IgD-negative memory B cell (primary cell): ENCODE measurements at regions not wholly inside any gene's neighbourhood (a gene's known extent, or its start where the extent isn't known, plus 50 kb on each side); places are given as distances from the start of the nearest gene placed in this dataset.
A peak's percentile ranks its signal among the peaks of the same experiment; 100 is the strongest.

Experiments
- H3K27ac Mint-ChIP-seq, 3 donors: one replicate each; pipeline ENCODE4 v1.8.0; 2020 to 2022; ENCODE audit warnings: mild to moderate bottlenecking in 3 of 3, mixed read lengths in 3 of 3, moderate library complexity in 1 of 3
- H3K27me3 Mint-ChIP-seq: one replicate; pipeline ENCODE4 v1.8.0; 2021; ENCODE audit warnings: mixed read lengths
- H3K36me3 Mint-ChIP-seq: one replicate; pipeline ENCODE4 v1.8.0; 2020; ENCODE audit warnings: mild to moderate bottlenecking, mixed read lengths
- H3K4me1 Mint-ChIP-seq, 3 donors: one replicate each; pipeline ENCODE4 v1.8.0; 2020 to 2022; ENCODE audit warnings: mixed read lengths in 3 of 3, mild to moderate bottlenecking in 1 of 3
- H3K4me3 Mint-ChIP-seq, 4 donors: one replicate each; pipeline ENCODE4 v1.8.0; 2020 to 2022; ENCODE audit warnings: mild to moderate bottlenecking in 4 of 4, mixed read lengths in 4 of 4, moderate library complexity in 3 of 4
- H3K9me3 Mint-ChIP-seq, 3 donors: one replicate each; pipeline ENCODE4 v1.8.0; 2020 to 2021; ENCODE audit warnings: mixed read lengths in 3 of 3, mild to moderate bottlenecking in 1 of 3

GRCh38 chr10:83190614-83191013 lies 948.7 kb upstream of the GHITM start:
- H3K4me1 Mint-ChIP-seq, result no peaks in the 10 kb centered on the region
- peak overlapping the region in 1 of 4 donors; percentile 39 for H3K4me3 Mint-ChIP-seq
- H3K27ac Mint-ChIP-seq, result no peak overlapping the region
- H3K9me3 Mint-ChIP-seq, result peaks cover 0 to 9% (median 0%) of the 10 kb centered on the region in 3 donors
- no peaks in the 10 kb centered on the region for H3K36me3 Mint-ChIP-seq
- H3K27me3 Mint-ChIP-seq, result no peaks in the 10 kb centered on the region

- Mint-ChIP-seq H3K9me3 (peaks cover 0 to 6% (median 6%) of the 10 kb centered on the region in 3 donors), H3K36me3 (no peaks in the 10 kb centered on the region), H3K27me3 (no peaks in the 10 kb centered on the region), H3K4me3 (no peak overlapping the region), H3K4me1 (no peaks in the 10 kb centered on the region), H3K27ac (no peak overlapping the region)
These were observed 946.3 kb upstream of the GHITM start for GRCh38 chr10:83193026-83193425.

DNA sequence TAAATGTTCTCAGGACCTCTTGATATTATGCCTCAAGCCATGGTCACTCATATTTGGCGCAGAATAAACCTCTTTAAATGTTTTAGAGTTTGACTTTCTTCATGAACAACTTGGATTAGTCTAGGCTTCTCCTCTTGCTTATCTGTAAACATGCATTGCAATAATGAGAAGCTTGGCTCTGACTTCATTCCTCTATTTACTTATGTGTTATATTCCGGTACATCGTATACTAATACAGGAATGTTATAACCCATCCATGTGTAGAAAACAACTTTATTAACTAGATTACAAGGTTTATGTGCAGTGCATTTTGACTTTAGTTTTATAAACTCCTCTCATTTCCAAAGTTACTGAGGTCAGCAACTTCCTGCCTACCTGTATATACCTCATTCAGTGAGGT lies 944.3 kb upstream of the GHITM start:
- Mint-ChIP-seq H3K9me3 (peaks cover 2 to 6% (median 6%) of the 10 kb centered on the region in 3 donors), H3K27ac (no peak overlapping the region), H3K4me1 (no peaks in the 10 kb centered on the region), H3K4me3 (no peak overlapping the region), H3K27me3 (no peaks in the 10 kb centered on the region), H3K36me3 (no peaks in the 10 kb centered on the region)

DNA sequence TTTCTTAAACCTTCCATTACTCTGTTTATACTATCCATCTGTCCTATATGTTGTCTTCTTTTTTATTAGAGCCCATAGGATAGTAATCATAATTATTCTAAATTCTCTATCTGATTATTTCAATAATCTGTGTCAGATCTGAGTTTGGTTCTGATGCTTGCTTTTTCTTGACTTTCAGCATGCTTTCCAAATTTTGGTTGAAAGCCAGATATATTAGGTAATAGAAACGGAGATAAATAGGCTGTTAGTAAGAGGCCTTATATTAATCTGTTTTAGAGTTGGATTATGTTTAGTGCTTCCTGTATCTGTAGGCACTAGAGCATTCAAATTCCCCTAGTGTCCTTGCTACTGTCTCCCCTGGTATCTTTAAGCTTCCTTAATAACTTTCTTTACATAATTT lies 939.9 kb upstream of the GHITM start:
- H3K4me3 Mint-ChIP-seq, result no peak overlapping the region
- H3K27ac Mint-ChIP-seq, result no peak overlapping the region
- peaks cover 2 to 18% (median 3%) of the 10 kb centered on the region in 3 donors for H3K9me3 Mint-ChIP-seq
- H3K27me3 Mint-ChIP-seq, result no peaks in the 10 kb centered on the region
- H3K4me1 Mint-ChIP-seq, result no peaks in the 10 kb centered on the region
- no peaks in the 10 kb centered on the region for H3K36me3 Mint-ChIP-seq

- no peak overlapping the region for H3K27ac Mint-ChIP-seq
- peaks cover 0 to 13% (median 3%) of the 10 kb centered on the region in 3 donors for H3K9me3 Mint-ChIP-seq
- H3K27me3 Mint-ChIP-seq, result no peaks in the 10 kb centered on the region
These were observed 933.4 kb upstream of the GHITM start for GRCh38 chr10:83205861-83206260.

DNA sequence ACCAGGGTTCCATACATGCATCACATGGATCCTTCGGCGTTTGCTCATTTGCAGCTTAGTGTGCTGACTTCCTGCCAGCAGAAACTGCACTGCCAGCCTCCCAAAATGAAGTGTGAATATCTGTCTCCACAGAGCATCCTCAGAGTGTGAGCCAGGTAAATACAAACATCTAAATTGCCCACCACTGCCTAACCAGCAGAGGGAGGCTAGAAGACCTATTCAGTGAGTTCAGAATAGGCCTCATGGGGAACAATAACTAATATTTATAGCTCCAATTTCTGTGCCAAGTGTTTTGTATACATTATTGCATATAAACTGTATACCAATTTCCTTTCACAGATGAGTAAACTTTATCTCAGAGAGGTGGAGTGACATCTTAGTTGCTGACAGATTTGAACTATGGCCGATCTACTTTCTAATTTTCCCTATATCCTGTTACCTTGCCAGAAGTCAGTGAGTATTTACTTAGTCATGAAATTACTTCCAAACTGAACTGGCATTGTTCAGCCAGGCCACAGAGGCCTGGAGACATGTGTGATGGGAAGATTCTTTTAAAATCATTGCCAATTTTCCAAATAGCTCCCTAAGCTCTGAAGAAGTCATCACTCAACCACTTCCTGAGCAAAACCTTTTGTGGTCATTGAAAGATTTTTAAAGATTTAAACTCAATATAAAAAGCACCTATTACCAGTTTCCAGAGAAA lies 926.5 kb upstream of the GHITM start:
- Mint-ChIP-seq H3K36me3 (no peaks in the 10 kb centered on the region), H3K27me3 (no peaks in the 10 kb centered on the region), H3K4me1 (no peaks in the 10 kb centered on the region), H3K4me3 (no peak overlapping the region), H3K27ac (no peak overlapping the region), H3K9me3 (peaks cover 0 to 4% (median 0%) of the 10 kb centered on the region in 3 donors)

More at GRCh38 chr10:83205861-83206260, 933.4 kb upstream of the GHITM start:
- Mint-ChIP-seq H3K4me3 (no peak overlapping the region), H3K36me3 (no peaks in the 10 kb centered on the region), H3K4me1 (no peaks in the 10 kb centered on the region)

DNA sequence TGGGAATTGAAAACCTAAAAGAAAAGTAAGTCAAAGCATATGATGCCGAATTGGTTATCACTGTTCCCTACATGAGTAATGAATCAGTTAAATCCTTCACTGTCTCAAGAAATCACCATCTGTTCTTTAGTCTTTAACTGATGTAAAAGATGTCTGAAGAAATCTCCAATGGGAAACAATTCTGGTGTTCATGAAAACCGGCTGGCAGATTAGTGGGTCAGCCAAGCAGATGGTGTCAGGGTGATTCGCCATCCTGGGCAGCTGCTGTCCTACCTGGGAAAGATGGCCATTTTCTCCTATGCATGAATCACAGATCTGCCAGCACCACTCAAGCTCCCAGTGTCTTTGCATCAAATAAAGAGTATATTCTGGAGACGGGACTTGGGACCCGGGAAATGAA lies 925.2 kb upstream of the GHITM start:
- Mint-ChIP-seq H3K27me3 (no peaks in the 10 kb centered on the region), H3K9me3 (peaks cover 0 to 4% (median 2%) of the 10 kb centered on the region in 3 donors), H3K4me1 (no peaks in the 10 kb centered on the region), H3K27ac (peak overlapping the region in 1 of 3 donors; percentile 69), H3K4me3 (no peak overlapping the region), H3K36me3 (no peaks in the 10 kb centered on the region)

DNA sequence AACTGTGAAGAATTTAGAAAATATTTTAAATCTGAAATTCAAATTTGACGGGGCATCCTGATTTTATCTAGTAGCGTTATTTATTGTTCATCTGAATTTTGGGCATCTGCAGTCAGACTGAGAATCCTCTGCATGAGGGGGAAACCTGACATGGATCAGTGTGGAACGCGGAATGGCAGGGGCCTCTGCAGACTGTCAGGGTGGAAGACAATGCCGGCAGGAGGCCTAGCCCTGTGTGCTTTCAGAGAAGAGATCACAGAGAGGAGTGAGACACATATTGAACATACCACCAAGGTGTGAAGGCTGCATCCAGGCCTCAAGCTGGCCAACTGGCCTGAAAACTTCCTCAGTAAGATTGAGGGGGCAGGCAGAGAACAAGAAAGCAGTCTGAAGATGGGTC lies 921.1 kb upstream of the GHITM start:
- H3K4me1 Mint-ChIP-seq, result no peaks in the 10 kb centered on the region
- H3K9me3 Mint-ChIP-seq, result peaks cover 0 to 6% (median 2%) of the 10 kb centered on the region in 3 donors
- no peaks in the 10 kb centered on the region for H3K27me3 Mint-ChIP-seq
- H3K36me3 Mint-ChIP-seq, result no peaks in the 10 kb centered on the region
- no peak overlapping the region for H3K4me3 Mint-ChIP-seq
- no peak overlapping the region for H3K27ac Mint-ChIP-seq

- Mint-ChIP-seq H3K4me3 (no peak overlapping the region), H3K36me3 (no peaks in the 10 kb centered on the region), H3K27ac (no peak overlapping the region), H3K4me1 (peaks cover 0 to 2% (median 0%) of the 10 kb centered on the region in 3 donors), H3K27me3 (no peaks in the 10 kb centered on the region), H3K9me3 (peaks cover 0 to 10% (median 2%) of the 10 kb centered on the region in 3 donors)
These were observed 917.0 kb upstream of the GHITM start for GRCh38 chr10:83222300-83222699.

GRCh38 chr10:83222832-83223742 lies 916.2 kb upstream of the GHITM start:
- Mint-ChIP-seq H3K4me1 (peaks cover 0 to 2% (median 0%) of the 10 kb centered on the region in 3 donors), H3K27ac (no peak overlapping the region), H3K27me3 (no peaks in the 10 kb centered on the region), H3K4me3 (peak overlapping the region in 1 of 4 donors; percentile 49), H3K9me3 (peaks cover 0 to 10% (median 2%) of the 10 kb centered on the region in 3 donors), H3K36me3 (no peaks in the 10 kb centered on the region)

DNA sequence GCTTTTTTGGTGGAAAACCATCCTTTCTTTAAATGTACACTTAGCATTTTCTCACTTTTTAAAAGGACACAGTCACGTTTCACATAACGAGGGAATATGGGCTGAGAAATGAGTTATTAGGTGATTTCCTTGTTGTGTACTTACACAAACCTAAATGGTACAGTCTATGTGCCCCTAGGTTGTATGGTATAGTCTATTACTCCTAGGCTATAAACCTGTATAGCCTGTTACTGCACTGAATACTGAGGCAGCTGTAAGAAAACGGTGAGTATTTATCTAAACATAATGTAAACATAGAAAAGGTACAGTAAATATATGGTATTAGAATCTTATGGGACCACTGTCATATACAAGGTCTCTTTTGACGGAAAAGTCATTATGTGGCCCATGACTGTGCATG lies 913.5 kb upstream of the GHITM start:
- Mint-ChIP-seq H3K36me3 (no peaks in the 10 kb centered on the region), H3K4me3 (no peak overlapping the region), H3K27me3 (no peaks in the 10 kb centered on the region)

GRCh38 chr10:83229991-83230390 lies 909.3 kb upstream of the GHITM start:
- Mint-ChIP-seq H3K4me1 (peaks cover 0 to 2% (median 0%) of the 10 kb centered on the region in 3 donors), H3K36me3 (no peaks in the 10 kb centered on the region), H3K27ac (no peak overlapping the region), H3K4me3 (no peak overlapping the region), H3K27me3 (no peaks in the 10 kb centered on the region), H3K9me3 (peaks cover 0 to 3% (median 3%) of the 10 kb centered on the region in 3 donors)

More for the DNA sequence above, 913.5 kb upstream of the GHITM start:
- Mint-ChIP-seq H3K27ac (no peak overlapping the region), H3K9me3 (peaks cover 0 to 6% (median 0%) of the 10 kb centered on the region in 3 donors), H3K4me1 (peaks cover 0 to 2% (median 0%) of the 10 kb centered on the region in 3 donors)

- Mint-ChIP-seq H3K27ac (no peak overlapping the region), H3K27me3 (no peaks in the 10 kb centered on the region), H3K4me1 (no peaks in the 10 kb centered on the region), H3K4me3 (no peak overlapping the region), H3K36me3 (no peaks in the 10 kb centered on the region), H3K9me3 (peaks cover 3% of the 10 kb centered on the region in 3 donors)
These were observed 905.6 kb upstream of the GHITM start for GRCh38 chr10:83233691-83234090.

DNA sequence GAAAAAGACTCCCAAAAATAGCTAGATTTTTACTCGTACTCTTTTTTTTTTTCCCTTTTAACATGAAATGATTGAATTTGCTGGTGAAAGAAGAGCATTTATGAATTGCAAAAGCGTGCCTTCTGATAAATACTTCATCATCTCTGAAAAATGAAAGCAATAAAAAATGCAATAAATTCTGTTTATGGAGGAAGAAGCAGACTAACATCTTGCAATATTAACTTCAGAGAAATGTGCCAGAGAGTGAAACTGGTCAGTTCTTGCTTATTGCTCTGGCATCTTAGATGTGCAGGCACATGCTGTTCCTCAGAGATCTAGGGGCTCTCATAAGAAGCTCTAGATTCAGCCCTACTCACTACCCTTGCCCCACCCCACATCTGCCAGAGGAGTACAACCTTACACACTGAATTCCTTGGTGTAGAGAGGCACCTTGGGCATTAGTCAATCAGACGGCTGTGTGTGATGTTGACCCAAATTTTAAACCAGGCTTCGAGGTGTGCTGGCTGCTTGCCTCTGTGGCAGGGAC lies 891.1 kb upstream of the GHITM start:
- H3K27ac Mint-ChIP-seq, result no peak overlapping the region
- no peaks in the 10 kb centered on the region for H3K27me3 Mint-ChIP-seq
- H3K36me3 Mint-ChIP-seq, result no peaks in the 10 kb centered on the region
- H3K9me3 Mint-ChIP-seq, result peaks cover 3 to 9% (median 5%) of the 10 kb centered on the region in 3 donors
- H3K4me1 Mint-ChIP-seq, result no peaks in the 10 kb centered on the region
- no peak overlapping the region for H3K4me3 Mint-ChIP-seq

GRCh38 chr10:83250396-83250795 lies 888.9 kb upstream of the GHITM start:
- Mint-ChIP-seq H3K27me3 (no peaks in the 10 kb centered on the region), H3K9me3 (peaks cover 11 to 16% (median 12%) of the 10 kb centered on the region in 3 donors), H3K4me1 (no peaks in the 10 kb centered on the region), H3K27ac (no peak overlapping the region), H3K36me3 (no peaks in the 10 kb centered on the region), H3K4me3 (no peak overlapping the region)
